GM19438 (cell line): ENCODE measurements at regions not wholly inside any gene's neighbourhood (a gene's known extent, or its start where the extent isn't known, plus 50 kb on each side); places are given as distances from the start of the nearest gene placed in this dataset.
"Not testable (repeated sequence)": the region's sequence is repeated elsewhere in the genome, so short reads cannot be mapped to it uniquely, and the experiment has no call there.

ENCODE experiments used
- ATAC-seq: cut with Tn5 transposase; IDR thresholded peaks from one replicate; pipeline ENCODE4 v1.9.1; 2021; ENCODE audit warnings: low read depth; ENCODE audit not compliant: unreplicated experiment

DNA sequence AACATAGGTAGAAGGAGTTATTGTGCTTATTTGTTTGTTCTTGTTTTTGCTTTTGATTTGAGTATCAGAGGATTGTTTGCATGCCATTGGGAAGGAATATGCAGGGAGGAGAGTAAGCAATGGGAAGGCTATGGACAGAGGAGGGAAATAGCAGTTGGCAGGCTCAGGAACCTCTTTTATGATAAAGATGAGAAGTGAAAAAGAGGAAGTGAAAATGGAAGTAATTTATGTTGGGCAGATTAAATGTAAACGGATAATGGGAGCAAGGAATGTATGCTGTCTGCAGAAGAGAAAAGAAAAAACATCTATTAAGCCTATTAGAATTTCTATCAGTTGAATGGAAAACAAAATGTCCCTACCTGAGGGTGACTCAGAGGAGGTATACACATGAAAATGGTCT lies 90.1 kb upstream of the NPSR1 start:
- ATAC-seq = no peak

DNA sequence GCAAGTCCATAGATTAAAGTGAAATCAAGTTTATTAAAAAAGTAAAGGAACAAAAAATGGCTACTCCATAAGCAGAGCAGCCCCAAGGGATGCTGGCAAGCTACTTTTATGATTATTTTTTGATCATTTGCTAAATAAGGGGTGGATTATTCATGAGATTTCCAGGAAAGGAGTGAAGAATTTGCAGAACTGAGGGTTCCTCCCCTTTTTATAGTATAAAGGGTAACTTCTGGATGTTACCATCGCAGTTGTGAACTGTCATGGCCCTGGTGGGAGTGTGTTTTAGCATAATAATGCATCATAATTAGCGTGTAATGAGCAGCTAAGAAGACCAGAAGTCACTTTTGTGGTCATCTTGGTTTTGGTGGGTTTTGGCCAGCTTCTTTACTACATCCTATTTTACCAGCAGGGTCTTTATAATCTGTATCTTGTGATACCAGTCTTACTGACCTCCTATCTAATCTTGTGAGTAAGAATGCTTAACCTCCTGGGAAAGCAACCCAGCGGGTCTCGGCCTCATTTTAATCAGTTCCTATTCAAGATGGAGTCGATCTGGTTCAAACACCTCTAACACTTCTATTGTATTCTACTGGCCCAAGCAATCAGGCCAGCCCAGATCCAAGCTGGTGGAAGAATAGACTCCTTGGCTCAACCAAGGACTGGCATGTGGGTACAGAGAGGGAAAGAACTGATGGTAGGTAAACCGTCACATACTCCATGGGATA lies 87.9 kb upstream of the NPSR1 start:
- no peak for ATAC-seq

DNA sequence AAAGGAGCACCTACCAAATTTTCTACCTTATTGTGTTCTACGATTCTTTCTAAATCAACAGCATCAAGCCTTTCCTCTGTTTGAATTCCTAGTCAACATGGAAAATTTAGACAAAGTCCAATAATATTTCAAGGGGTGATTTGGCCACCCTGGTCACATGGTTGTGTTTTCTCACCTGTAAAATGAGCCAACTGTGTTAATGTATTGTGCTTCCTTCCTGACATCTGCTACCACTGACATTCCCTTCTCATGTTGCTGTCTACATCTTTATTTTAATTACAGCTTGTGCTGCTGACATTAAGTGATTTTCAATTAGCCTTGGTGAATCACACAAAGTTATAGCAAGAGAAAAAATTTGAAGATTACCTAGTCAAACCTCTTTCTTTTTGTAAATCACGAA lies 83.0 kb upstream of the NPSR1 start:
- no peak for ATAC-seq

DNA sequence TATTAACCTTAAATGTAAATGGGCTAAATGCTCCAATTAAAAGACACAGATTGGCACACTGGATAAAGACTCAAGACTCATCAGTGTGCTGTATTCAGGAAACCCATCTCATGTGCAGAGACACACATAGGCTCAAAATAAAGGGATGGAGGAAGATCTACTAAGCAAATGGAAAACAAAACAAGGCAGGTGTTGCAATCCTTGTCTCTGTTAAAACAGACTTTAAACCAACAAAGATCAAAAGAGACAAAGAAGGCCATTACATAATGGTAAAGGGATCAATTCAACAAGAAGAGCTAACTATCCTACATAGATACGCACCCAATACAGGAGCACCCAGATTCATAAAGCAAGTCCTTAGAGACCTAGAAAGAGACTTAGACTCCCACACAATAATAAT lies 80.1 kb upstream of the NPSR1 start:
- ATAC-seq = not testable (repeated sequence)

DNA sequence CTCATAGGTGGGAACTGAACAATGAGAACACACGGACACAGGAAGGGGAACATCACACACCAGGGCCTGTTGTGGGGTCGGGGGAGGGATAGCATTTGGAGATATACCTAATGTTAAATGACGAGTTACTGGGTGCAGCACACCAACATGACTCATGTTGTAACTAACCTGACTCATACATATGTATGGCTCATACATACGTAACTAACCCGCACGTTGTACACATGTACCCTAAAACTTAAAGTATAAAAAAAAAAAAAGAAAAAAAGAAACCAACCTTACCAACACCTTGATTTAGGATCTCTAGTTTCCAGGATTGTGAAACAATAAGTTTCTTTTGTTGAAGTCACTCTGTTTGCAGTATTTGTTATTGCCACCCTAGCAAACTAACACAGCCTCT lies 76.3 kb upstream of the NPSR1 start:
- ATAC-seq = not testable (repeated sequence)

DNA sequence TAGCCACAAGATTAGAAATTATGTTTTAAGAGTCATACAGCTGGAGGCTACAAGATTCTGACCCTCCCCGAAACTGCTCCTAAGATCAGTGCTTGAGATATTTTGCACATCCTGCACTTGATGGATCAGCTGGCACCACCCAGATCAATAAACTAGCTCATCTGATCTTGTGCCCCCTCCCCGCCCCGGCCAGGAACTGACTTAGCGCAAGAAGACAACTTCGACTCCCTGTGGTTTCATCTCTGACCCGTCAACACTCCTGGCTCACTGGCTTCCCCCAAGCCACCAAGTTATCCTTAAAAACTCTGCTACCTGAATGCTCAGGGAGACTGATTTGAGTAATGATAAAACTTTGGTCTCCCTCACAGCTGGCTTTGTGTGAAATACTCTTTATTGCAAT lies 73.5 kb upstream of the NPSR1 start:
- ATAC-seq = no peak

DNA sequence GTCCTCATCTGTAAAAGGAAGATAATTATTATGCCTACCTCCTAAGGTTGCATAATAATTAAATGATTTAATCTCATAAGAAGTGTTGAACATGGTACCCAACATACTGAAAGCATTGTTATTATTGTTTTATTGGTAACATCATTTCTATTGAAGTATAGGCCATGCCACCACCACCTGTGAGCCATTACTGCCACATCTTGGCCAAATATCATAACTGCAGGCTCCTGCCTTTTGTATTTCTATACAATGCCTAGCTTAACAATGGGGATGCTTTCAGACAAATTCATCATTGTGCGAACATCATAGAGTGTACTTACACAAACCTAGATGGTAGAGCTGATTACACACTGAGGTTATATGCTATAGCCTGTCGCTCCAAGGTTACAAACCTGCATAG lies 61.1 kb upstream of the NPSR1 start:
- ATAC-seq = no peak

DNA sequence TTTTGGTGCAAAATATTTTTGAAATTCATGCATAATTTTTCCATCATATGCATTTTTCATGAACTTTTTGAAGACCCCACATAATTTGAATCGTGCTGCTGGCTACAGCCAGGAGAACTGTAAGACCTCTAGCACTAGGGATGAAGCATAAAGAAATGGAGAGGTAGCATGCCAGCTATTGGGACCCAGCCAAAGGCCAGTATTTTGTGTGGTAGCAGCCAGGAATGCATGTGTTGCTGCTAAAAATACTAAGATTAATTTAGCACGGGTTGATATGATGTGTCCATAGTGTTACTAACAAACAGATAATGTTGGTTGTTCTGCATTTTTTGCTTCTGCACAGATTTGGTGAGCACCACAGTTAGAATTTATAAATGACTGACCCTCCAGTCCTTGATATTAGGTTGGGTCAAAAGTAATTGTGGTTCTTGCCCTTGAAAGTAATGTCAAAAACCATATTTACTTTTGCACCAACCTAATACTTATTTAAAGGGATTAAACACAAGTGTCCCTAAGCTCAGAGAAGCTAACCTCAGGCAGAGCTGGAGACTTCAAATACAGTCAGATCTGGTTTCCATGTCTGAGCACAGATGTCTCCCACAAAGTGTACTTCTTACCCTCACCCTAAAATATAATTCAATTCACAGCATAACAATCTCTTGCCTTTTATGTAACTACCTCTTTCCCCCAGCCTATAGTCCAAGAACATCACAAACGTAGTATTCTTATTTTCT lies 54.1 kb upstream of the NPSR1 start:
- no peak for ATAC-seq
